ENCODE measurements at regions not wholly inside any gene's neighbourhood (a gene's known extent, or its start where the extent isn't known, plus 50 kb on each side); places are given as distances from the start of the nearest gene placed in this dataset.

DNA sequence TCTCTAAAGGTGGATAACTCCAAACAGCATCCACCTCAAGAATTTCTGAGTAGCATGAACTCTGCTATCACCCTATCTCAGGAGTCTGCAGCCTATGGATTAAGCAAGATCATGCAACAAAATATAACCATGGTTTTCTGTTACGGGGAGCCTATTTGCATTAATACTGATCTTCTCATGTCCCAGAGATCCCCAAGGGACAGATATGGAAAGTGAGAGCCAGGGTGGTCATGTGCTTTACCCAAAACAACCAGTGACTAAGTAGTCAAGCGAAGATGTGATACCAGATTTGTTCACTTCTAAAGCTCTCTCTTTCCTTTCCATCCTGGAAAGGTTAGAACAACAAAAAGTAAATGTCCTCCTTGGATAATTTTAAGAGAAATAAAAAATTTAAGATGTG, 125.1 kb downstream of the PRRX1 start:
- Histone ChIP-seq H3K27me3 (ENCODE audit: control insufficient read depth, insufficient read depth) (no peaks in the 10 kb centered on the region), H3K9me3 (ENCODE audit: control insufficient read depth, low read length) (no peaks in the 10 kb centered on the region), H3K27ac (ENCODE audit: low read length) (no peak overlapping the region), H3K4me1 (ENCODE audit: control insufficient read depth, insufficient read depth, low read length) (no peaks in the 10 kb centered on the region), H3K4me3 (ENCODE audit: low read length) (no peak overlapping the region)
- ATAC-seq (no peak), DNase-seq (no peak)
- WGBS: 68% methylated on average over 2 of the region's 2 CpGs
- intact Hi-C loops (cut with DNase I): no loop called here

DNA sequence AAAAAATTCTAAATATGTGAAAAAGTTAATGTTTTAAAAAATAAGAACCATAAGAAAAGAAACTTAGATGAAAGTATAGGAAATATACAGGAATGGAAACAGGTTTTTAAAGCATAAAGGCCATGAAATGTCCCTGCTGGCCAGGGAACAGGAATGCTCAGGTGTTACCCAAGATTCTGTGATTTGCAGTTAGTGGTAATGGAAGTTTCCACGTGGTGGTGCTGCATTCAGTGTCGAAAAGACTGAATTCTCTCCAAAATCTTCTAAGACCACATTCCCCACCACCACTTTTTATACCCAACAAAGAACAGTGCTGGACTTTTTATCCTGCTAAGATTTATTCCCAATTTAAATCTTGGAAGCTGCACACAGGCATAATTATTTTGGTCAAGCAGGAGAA, 126.2 kb downstream of the PRRX1 start:
- Histone ChIP-seq H3K9me3 (ENCODE audit: control insufficient read depth, low read length) (no peaks in the 10 kb centered on the region), H3K4me1 (ENCODE audit: control insufficient read depth, insufficient read depth, low read length) (no peaks in the 10 kb centered on the region), H3K4me3 (ENCODE audit: low read length) (no peak overlapping the region), H3K27me3 (ENCODE audit: control insufficient read depth, insufficient read depth) (no peaks in the 10 kb centered on the region), H3K27ac (ENCODE audit: low read length) (no peak overlapping the region)
- intact Hi-C loops (cut with DNase I): no loop called here
- WGBS: 27% methylated on average over 2 of the region's 2 CpGs
- no peak for DNase-seq
- ATAC-seq: no peak

DNA sequence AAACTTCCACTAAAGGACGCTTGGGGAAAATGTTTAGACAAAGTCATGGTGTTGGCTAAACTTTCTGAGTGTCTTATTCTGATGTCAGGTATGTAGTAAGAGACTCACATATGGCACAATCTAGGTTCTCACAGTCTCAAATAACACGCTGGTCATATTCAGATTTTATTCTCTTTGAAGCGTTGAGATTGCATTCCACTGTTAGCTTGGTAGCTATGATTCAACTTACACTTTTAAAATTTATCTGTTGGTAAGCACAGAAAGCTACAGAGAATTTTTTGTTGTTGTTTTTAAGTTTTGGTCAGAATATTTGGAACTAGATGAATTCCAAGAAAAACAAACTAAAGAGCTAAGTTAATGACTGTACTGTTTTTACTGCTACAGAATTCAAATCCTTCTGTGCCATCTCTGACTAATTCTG, 126.7 kb downstream of the PRRX1 start:
- H3K27me3 ChIP-seq (ENCODE audit: control insufficient read depth, insufficient read depth): no peaks in the 10 kb centered on the region
- intact Hi-C loops (cut with DNase I): no loop called here
- H3K27ac ChIP-seq (ENCODE audit: low read length): no peak overlapping the region
- WGBS: 44% methylated on average over 3 of the region's 3 CpGs
- ATAC-seq (no peak), DNase-seq (no peak)
- H3K9me3 ChIP-seq (ENCODE audit: control insufficient read depth, low read length): no peaks in the 10 kb centered on the region
- H3K4me3 ChIP-seq (ENCODE audit: low read length): no peak overlapping the region
- no peaks in the 10 kb centered on the region for H3K4me1 ChIP-seq (ENCODE audit: control insufficient read depth, insufficient read depth, low read length)

DNA sequence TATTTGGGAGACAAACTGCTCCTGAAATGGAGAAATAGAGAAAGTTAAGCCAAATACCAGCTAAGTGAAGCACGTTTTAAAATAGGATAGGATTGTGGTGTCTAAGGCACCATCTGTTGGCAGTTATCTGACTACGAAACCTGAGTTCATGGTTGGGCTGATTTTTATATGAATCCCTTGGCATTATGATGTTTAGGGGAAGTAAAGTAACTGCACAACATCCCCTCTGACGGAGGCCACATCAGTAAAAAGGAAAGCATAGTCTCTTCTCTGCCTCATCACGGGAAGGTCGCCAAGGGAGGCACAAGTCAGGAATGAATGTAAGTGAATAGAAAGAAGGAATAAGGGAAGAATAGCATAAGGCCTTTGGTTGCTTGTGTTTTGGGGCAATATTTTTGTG, 128.0 kb downstream of the PRRX1 start:
- H3K4me3 ChIP-seq (ENCODE audit: low read length): no peak overlapping the region
- intact Hi-C loops (cut with DNase I): no loop called here
- no peaks in the 10 kb centered on the region for H3K4me1 ChIP-seq (ENCODE audit: control insufficient read depth, insufficient read depth, low read length)
- no peaks in the 10 kb centered on the region for H3K27me3 ChIP-seq (ENCODE audit: control insufficient read depth, insufficient read depth)
- 72% methylated on average over 5 of the region's 5 CpGs for WGBS
- no peak overlapping the region for H3K27ac ChIP-seq (ENCODE audit: low read length)
- no peaks in the 10 kb centered on the region for H3K9me3 ChIP-seq (ENCODE audit: control insufficient read depth, low read length)
- no peak for DNase-seq
- no peak for ATAC-seq

- Histone ChIP-seq H3K27ac (ENCODE audit: low read length) (no peak overlapping the region), H3K4me3 (ENCODE audit: low read length) (no peak overlapping the region), H3K9me3 (ENCODE audit: control insufficient read depth, low read length) (no peaks in the 10 kb centered on the region), H3K4me1 (ENCODE audit: control insufficient read depth, insufficient read depth, low read length) (no peaks in the 10 kb centered on the region), H3K27me3 (ENCODE audit: control insufficient read depth, insufficient read depth) (no peaks in the 10 kb centered on the region)
- no peak for DNase-seq
- ATAC-seq: no peak
- intact Hi-C loops (cut with DNase I): loop anchor here in 1 of 4 donors (10.0 kb wide), 1 partner anchor 85 kb away; no protein-coding TSS in a partner anchor
Measured at GRCh38 chr1:170800265-170800664, 135.1 kb upstream of the MROH9 start.

DNA sequence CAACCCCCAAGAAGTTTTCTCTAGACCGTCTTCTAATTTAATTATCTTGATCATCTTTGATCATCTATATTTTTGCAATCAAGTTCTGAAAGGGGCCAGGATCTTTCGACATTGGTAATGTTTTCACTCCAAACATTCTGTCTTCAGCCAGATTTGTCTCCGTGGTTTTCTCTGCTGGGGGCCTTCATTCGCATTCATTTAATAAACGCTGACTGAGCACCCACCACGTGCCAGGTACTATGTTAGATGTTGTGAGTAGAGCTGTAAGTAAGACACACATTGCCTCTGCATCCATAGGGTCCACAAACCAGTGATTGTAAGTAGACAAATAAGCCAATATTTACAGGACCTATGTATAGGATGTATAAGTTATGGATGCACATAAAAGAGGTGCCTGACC, 134.5 kb upstream of the MROH9 start:
- H3K4me3 ChIP-seq (ENCODE audit: low read length): no peak overlapping the region
- 69% methylated on average over 6 of the region's 6 CpGs for WGBS
- intact Hi-C loops (cut with DNase I): loop anchor here in 1 of 4 donors (10.0 kb wide), 1 partner anchor 84 kb away; no protein-coding TSS in a partner anchor
- no peaks in the 10 kb centered on the region for H3K4me1 ChIP-seq (ENCODE audit: control insufficient read depth, insufficient read depth, low read length)
- no peaks in the 10 kb centered on the region for H3K9me3 ChIP-seq (ENCODE audit: control insufficient read depth, low read length)
- H3K27me3 ChIP-seq (ENCODE audit: control insufficient read depth, insufficient read depth): no peaks in the 10 kb centered on the region
- ATAC-seq (no peak), DNase-seq (no peak)
- H3K27ac ChIP-seq (ENCODE audit: low read length): no peak overlapping the region

DNA sequence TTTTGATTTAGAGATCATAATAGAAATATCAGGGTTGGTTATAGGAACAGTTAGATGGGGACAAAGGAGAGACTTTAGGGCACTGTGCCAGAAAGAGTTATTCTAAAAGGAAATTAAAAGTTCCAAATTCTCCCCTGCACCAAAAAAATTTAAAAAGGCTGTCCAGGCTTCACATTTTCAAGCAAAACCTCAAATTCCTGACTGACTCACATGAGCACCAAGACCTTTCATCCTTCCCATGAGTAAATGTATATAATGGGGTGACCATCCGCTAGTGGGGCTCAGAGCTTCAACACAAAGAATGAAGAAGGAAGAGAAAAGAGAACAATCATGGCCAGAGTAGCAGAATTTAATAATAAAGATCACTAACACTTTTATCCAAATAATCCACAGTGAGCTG, 131.6 kb upstream of the MROH9 start:
- DNase-seq (no peak), ATAC-seq (no peak)
- Histone ChIP-seq H3K27me3 (ENCODE audit: control insufficient read depth, insufficient read depth) (no peaks in the 10 kb centered on the region), H3K4me1 (ENCODE audit: control insufficient read depth, insufficient read depth, low read length) (no peaks in the 10 kb centered on the region), H3K27ac (ENCODE audit: low read length) (no peak overlapping the region), H3K4me3 (ENCODE audit: low read length) (no peak overlapping the region), H3K9me3 (ENCODE audit: control insufficient read depth, low read length) (no peaks in the 10 kb centered on the region)
- 97% methylated on average over 1 of the region's 1 CpG for WGBS
- intact Hi-C loops (cut with DNase I): loop anchor here in 1 of 4 donors (10.0 kb wide), 1 partner anchor 81 kb away; no protein-coding TSS in a partner anchor

DNA sequence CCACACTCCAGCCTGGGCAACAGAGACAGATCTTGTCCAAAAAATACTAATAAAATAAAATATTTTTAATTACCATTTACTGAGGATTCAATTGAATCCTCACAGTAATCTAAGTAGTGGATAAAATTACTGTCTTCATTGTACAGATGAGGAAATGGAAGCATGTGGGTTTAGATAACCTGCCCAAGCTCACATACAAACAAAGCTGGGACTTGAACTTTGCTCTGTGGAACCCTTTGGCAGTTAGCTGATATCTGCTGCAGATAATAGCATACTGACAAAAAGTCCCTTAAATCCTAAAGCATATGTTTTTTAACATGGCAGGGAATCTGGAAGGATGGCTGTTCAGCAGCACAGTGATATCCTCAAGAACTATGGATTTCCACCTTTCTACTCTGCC, 130.9 kb upstream of the MROH9 start:
- no peak for ATAC-seq
- no peak overlapping the region for H3K4me3 ChIP-seq (ENCODE audit: low read length)
- H3K27me3 ChIP-seq (ENCODE audit: control insufficient read depth, insufficient read depth): no peaks in the 10 kb centered on the region
- intact Hi-C loops (cut with DNase I): loop anchor here in 1 of 4 donors (10.0 kb wide), 1 partner anchor 80 kb away; no protein-coding TSS in a partner anchor
- no peak overlapping the region for H3K27ac ChIP-seq (ENCODE audit: low read length)
- DNase-seq: no peak
- no peaks in the 10 kb centered on the region for H3K4me1 ChIP-seq (ENCODE audit: control insufficient read depth, insufficient read depth, low read length)
- H3K9me3 ChIP-seq (ENCODE audit: control insufficient read depth, low read length): no peaks in the 10 kb centered on the region

DNA sequence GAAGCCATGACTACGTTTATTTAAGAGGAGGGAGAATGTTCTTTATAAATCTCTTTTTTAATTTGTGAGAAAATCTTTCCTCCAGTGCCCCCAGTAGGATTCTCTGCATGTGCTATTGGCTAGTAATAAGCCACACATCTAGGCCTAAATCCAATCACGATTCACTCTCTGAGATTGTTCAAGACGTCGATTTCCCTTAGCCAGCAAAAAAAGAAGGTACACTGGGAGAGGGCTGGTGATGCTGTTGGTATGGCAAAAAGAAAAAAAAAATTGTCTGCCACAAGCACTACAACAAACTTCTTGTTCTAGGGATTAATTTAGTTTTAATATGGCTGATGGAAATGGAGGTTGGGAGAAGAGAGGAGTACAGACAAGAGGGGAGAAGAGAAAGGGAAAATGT, 130.5 kb upstream of the MROH9 start:
- H3K4me1 ChIP-seq (ENCODE audit: control insufficient read depth, insufficient read depth, low read length): no peaks in the 10 kb centered on the region

DNA sequence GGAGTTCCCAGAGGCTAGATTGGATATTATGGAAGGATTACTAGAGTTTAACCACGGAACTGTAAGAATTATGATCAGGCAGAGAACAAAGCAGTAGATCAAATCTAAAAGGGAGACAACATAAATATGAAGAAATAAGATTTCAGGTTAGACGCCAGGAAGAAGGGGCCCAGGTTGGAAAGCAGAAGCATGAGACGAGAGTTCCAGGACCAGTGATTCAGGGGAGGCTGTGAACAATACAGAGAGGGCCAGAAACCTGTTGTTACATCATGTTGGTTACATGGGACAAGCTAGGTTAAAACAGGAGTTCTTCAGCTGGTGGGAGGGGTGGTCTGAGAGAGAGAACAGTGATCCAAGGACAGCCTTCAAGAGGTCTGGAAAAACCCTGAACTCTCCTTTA, 128.4 kb upstream of the MROH9 start:
- DNase-seq (no peak), ATAC-seq (no peak)
- H3K27ac ChIP-seq (ENCODE audit: low read length): no peak overlapping the region
- H3K27me3 ChIP-seq (ENCODE audit: control insufficient read depth, insufficient read depth): no peaks in the 10 kb centered on the region
- H3K4me3 ChIP-seq (ENCODE audit: low read length): no peak overlapping the region
- no peaks in the 10 kb centered on the region for H3K4me1 ChIP-seq (ENCODE audit: control insufficient read depth, insufficient read depth, low read length)
- intact Hi-C loops (cut with DNase I): loop anchor here in 1 of 4 donors (10.0 kb wide), 1 partner anchor 78 kb away; no protein-coding TSS in a partner anchor
- WGBS: 82% methylated on average over 3 of the region's 3 CpGs
- H3K9me3 ChIP-seq (ENCODE audit: control insufficient read depth, low read length): no peaks in the 10 kb centered on the region

More for the DNA sequence above, 130.5 kb upstream of the MROH9 start:
- DNase-seq (no peak), ATAC-seq (no peak)
- no peaks in the 10 kb centered on the region for H3K9me3 ChIP-seq (ENCODE audit: control insufficient read depth, low read length)
- 92% methylated on average over 4 of the region's 4 CpGs for WGBS
- intact Hi-C loops (cut with DNase I): loop anchor here in 1 of 4 donors (10.0 kb wide), 1 partner anchor 80 kb away; no protein-coding TSS in a partner anchor
- H3K27ac ChIP-seq (ENCODE audit: low read length): no peak overlapping the region
- H3K4me3 ChIP-seq (ENCODE audit: low read length): no peak overlapping the region
- H3K27me3 ChIP-seq (ENCODE audit: control insufficient read depth, insufficient read depth): no peaks in the 10 kb centered on the region

DNA sequence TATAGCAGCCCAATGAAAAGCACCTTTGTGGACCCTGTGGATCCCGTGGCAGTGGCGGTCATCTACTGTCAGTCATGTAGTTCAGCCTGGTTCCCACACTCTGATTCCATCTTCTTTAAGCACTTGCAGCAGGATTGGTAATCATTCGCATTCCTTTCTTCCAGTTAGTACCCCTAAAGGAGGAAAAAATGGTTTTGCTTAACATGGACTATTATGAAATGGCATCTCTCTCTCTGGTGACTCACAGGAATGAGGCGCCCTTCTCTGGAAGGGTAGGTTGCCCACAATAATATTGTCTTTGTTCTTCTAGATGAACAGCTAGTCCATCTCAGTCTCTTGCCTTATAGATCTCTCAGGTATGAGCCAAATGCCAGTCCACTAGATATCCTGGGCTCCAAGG, 127.9 kb upstream of the MROH9 start:
- H3K4me1 ChIP-seq (ENCODE audit: control insufficient read depth, insufficient read depth, low read length): no peaks in the 10 kb centered on the region
- no peaks in the 10 kb centered on the region for H3K9me3 ChIP-seq (ENCODE audit: control insufficient read depth, low read length)
- ATAC-seq: peak in 1 of 2 donors; percentile 24
- intact Hi-C loops (cut with DNase I): loop anchor here in 1 of 4 donors (10.0 kb wide), 1 partner anchor 77 kb away; no protein-coding TSS in a partner anchor
- H3K27ac ChIP-seq (ENCODE audit: low read length): no peak overlapping the region
- 91% methylated on average over 4 of the region's 4 CpGs for WGBS
- no peak overlapping the region for H3K4me3 ChIP-seq (ENCODE audit: low read length)
- DNase-seq: no peak
- no peaks in the 10 kb centered on the region for H3K27me3 ChIP-seq (ENCODE audit: control insufficient read depth, insufficient read depth)
